A673 (cell line): ENCODE measurements at regions not wholly inside any gene's neighbourhood (a gene's known extent, or its start where the extent isn't known, plus 50 kb on each side); places are given as distances from the start of the nearest gene placed in this dataset.

Experiments used
- BruUV-seq: library from RNA; stranded (reverse); fragments of 400-500 nt; replicated peaks from 2 replicates; lab custom pipeline; 2021; lab: Mats Ljungman, UMichigan
- CTCF ChIA-PET: fragments of 300-600 bp; sonication (Branson Sonifier 250); formaldehyde crosslinking; loops from one replicate; lab custom pipeline; 2022; ENCODE audit warnings: antibody characterized with exemption; lab: Charles Lee
- POLR2A ChIA-PET: fragments of 300-600 bp; sonication (Branson Sonifier 250); formaldehyde crosslinking; loops from one replicate; lab custom pipeline; 2022; ENCODE audit warnings: antibody characterized with exemption; ENCODE audit not compliant: low non-redundant PET; lab: Charles Lee
- DNase-seq: peaks from one replicate; pipeline ENCODE4 v3.0.0-alpha.2; 2015; ENCODE audit warnings: low spot score
- H3K27ac ChIP-seq: fragments of 200-600 bp; sonication (generic); 2 replicates; pipeline ENCODE4 v1.5.1; 2016; ENCODE audit warnings: mixed run types, low read depth, mild to moderate bottlenecking, mixed read lengths, antibody characterized with exemption, low read length; ENCODE audit not compliant: poor library complexity, severe bottlenecking
- H3K27me3 ChIP-seq: fragments of 200-600 bp; sonication (generic); replicated peaks from 2 replicates; pipeline ENCODE4 v1.6.1; 2017; ENCODE audit warnings: mixed run types, low read depth, mild to moderate bottlenecking, mixed read lengths, antibody characterized with exemption, low read length; ENCODE audit not compliant: insufficient read depth, poor library complexity
- H3K36me3 ChIP-seq: fragments of 200-600 bp; sonication (generic); 2 replicates; pipeline ENCODE4 v1.6.1; 2016; ENCODE audit warnings: mixed run types, mild to moderate bottlenecking, mixed read lengths, antibody characterized with exemption, low read length; ENCODE audit not compliant: insufficient read depth, poor library complexity, severe bottlenecking
- H3K4me1 ChIP-seq: fragments of 200-600 bp; sonication (generic); 2 replicates; pipeline ENCODE4 v1.6.1; 2017; ENCODE audit warnings: mixed run types, mild to moderate bottlenecking, mixed read lengths, antibody characterized with exemption, low read length; ENCODE audit not compliant: insufficient read depth, poor library complexity, severe bottlenecking
- H3K4me3 ChIP-seq: fragments of 200-600 bp; sonication (generic); 2 replicates; pipeline ENCODE4 v1.5.1; 2016; ENCODE audit warnings: low read depth, mixed run types, mild to moderate bottlenecking, mixed read lengths, low read length; ENCODE audit not compliant: poor library complexity, severe bottlenecking
- H3K9me3 ChIP-seq: fragments of 200-600 bp; sonication (generic); 2 replicates; pipeline ENCODE4 v1.6.1; 2016; ENCODE audit warnings: mixed run types, low read depth, mild to moderate bottlenecking, mixed read lengths, antibody characterized with exemption, low read length; ENCODE audit not compliant: poor library complexity, severe bottlenecking
- CTCF ChIP-seq: fragments of 300-800, 200-600 bp; sonication (generic); conservative IDR thresholded peaks from 2 replicates; pipeline ENCODE4 v1.5.1; 2017; ENCODE audit warnings: low read depth, mild to moderate bottlenecking, antibody characterized with exemption, low read length, moderate library complexity, mixed read lengths
- EZH2 ChIP-seq: fragments of 200-600 bp; sonication (generic); IDR thresholded peaks from 2 replicates; pipeline ENCODE4 v1.6.1; 2017; ENCODE audit warnings: borderline replicate concordance, low read depth, mild to moderate bottlenecking, mixed read lengths, antibody characterized with exemption, low read length; ENCODE audit not compliant: poor library complexity, severe bottlenecking
- intact Hi-C: fragments of 100-400 bp; cut with micrococcal nuclease; formaldehyde crosslinking; loops from one replicate; pipeline ENCODE4 v1.10.0; 2022; ENCODE audit not compliant: unreplicated experiment

GRCh38 chr5:33212900-33213299, 227.9 kb upstream of the TARS1 start:
- no peak overlapping the region for H3K4me3 ChIP-seq
- intact Hi-C loops, result no loop called here
- POLR2A ChIA-PET, result no interaction called here
- H3K4me1 ChIP-seq, result no peaks in the 10 kb centered on the region
- TF ChIP-seq CTCF (no peak), EZH2 (no peak)
- DNase-seq, result no peak
- H3K9me3 ChIP-seq, result no peaks in the 10 kb centered on the region
- no peaks in the 10 kb centered on the region for H3K36me3 ChIP-seq
- BruUV-seq, result no TSS peak
- CTCF ChIA-PET, result no interaction called here
- no peaks in the 10 kb centered on the region for H3K27me3 ChIP-seq
- H3K27ac ChIP-seq, result no peak overlapping the region

GRCh38 chr5:33223563-33224284, 217.0 kb upstream of the TARS1 start:
- intact Hi-C loops, result no loop called here
- CTCF ChIA-PET, result no interaction called here
- POLR2A ChIA-PET, result no interaction called here

GRCh38 chr5:33224285-33224961, 216.3 kb upstream of the TARS1 start:
- BruUV-seq, result no TSS peak
- no peak for DNase-seq
- Histone ChIP-seq H3K36me3 (no peaks in the 10 kb centered on the region), H3K27ac (no peak overlapping the region), H3K9me3 (no peaks in the 10 kb centered on the region), H3K4me3 (no peak overlapping the region), H3K27me3 (no peaks in the 10 kb centered on the region), H3K4me1 (no peaks in the 10 kb centered on the region)
- ChIA-PET POLR2A (no interaction called here), CTCF (no interaction called here)
- no peak for TF ChIP-seq EZH2
- intact Hi-C loops, result no loop called here

More at GRCh38 chr5:33223563-33224284, 217.0 kb upstream of the TARS1 start:
- no peak for TF ChIP-seq CTCF
- no peak for TF ChIP-seq EZH2
- no peaks in the 10 kb centered on the region for H3K9me3 ChIP-seq
- no peak overlapping the region for H3K27ac ChIP-seq
- no peaks in the 10 kb centered on the region for H3K36me3 ChIP-seq
- no peak overlapping the region for H3K4me3 ChIP-seq
- BruUV-seq, result no TSS peak
- no peaks in the 10 kb centered on the region for H3K27me3 ChIP-seq
- H3K4me1 ChIP-seq, result no peaks in the 10 kb centered on the region
- no peak for DNase-seq
